ENCODE measurements at regions not wholly inside any gene's neighbourhood (a gene's known extent, or its start where the extent isn't known, plus 50 kb on each side); places are given as distances from the start of the nearest gene placed in this dataset.

DNA sequence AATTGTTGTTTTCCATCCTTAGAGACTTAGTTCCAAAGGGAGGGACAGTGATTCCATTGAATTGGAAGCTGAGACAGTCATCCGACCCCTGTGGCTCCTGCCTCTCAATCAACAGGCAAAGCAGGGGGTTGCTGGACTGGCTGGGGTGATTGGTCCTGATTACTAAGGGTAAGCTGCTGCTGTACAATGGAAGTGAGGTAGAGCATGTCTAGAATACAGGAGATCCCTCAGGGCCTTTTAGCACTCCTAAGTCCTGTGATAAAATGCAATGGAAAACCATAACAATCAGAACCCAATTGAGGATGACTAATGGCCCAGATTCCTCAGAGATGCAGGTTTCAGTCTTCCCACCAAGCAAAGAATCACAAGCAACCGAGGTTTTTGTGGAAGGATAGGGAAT, 127.6 kb downstream of the AASDH start:
- Histone ChIP-seq H3K9me3 (ENCODE audit: control insufficient read depth in 1 of 2, low read length in 2 of 2) (no peaks in the 10 kb centered on the region), H3K4me3 (ENCODE audit: low read depth in 1 of 2, low read length in 2 of 2) (no peak overlapping the region), H3K36me3 (ENCODE audit: control insufficient read depth in 1 of 2, insufficient read depth in 2 of 2, low read length in 2 of 2) (no peaks in the 10 kb centered on the region), H3K4me1 (ENCODE audit: control insufficient read depth in 1 of 2, insufficient read depth in 2 of 2, low read length in 2 of 2) (no peaks in the 10 kb centered on the region), H3K27me3 (ENCODE audit: low read depth, low read length) (no peaks in the 10 kb centered on the region), H3K27ac (ENCODE audit: low read length) (no peak overlapping the region)

DNA sequence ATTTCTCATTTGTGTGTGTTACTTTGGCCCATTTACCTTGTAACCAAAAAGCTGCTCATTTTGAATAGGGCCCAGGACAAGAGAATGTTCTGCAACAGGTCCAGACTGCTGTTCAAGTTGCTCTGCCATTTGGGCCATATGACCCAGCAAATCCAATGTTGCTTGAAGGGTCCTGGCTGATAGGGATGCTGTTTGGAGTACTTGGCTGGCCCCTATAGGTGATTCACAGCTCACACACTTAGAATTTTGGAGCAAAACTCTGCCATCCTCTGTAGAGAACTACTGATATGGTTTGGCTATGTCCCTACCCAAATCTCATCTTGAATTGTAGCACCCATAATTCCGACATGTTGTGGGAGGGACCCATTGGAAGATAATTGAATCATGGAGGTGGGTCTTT, 131.5 kb downstream of the AASDH start:
- Histone ChIP-seq H3K9me3 (ENCODE audit: control insufficient read depth in 1 of 2, low read length in 2 of 2) (no peaks in the 10 kb centered on the region), H3K4me3 (ENCODE audit: low read depth in 1 of 2, low read length in 2 of 2) (no peak overlapping the region), H3K27me3 (ENCODE audit: low read depth, low read length) (no peaks in the 10 kb centered on the region), H3K4me1 (ENCODE audit: control insufficient read depth in 1 of 2, insufficient read depth in 2 of 2, low read length in 2 of 2) (no peaks in the 10 kb centered on the region), H3K27ac (ENCODE audit: low read length) (no peak overlapping the region), H3K36me3 (ENCODE audit: control insufficient read depth in 1 of 2, insufficient read depth in 2 of 2, low read length in 2 of 2) (no peaks in the 10 kb centered on the region)

DNA sequence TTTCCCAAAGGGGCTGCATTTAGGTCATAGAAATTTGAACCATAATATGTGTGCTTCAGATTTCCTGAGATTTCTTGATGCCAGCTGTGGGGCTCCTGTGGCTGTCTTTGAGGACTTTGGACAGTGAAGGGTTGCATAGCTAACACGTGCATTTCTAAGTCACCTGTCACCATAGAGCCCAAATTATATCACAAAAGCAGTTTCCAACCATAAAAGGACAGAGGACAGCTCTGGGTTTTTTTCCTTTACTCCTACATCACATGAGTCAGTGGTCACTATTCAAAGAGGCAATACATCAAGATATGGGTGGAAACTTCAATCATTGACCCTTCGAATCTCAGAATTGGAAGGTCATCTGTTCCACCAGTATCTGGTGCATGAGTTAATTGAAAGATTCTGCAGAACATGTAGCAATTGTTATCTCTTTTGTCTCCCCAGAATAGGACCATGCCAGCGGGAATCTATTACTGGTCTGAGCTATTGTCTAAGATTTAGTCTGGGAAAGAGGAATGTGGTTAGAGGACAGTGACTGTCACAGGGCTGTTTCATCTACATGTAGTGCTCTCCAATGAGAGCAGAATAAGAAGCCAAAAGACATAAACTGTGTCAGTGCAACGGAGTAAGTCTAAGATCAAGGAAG, 133.5 kb downstream of the AASDH start:
- Histone ChIP-seq H3K9me3 (ENCODE audit: control insufficient read depth in 1 of 2, low read length in 2 of 2) (no peaks in the 10 kb centered on the region), H3K4me1 (ENCODE audit: control insufficient read depth in 1 of 2, insufficient read depth in 2 of 2, low read length in 2 of 2) (no peaks in the 10 kb centered on the region), H3K27ac (ENCODE audit: low read length) (no peak overlapping the region), H3K4me3 (ENCODE audit: low read depth in 1 of 2, low read length in 2 of 2) (no peak overlapping the region), H3K27me3 (ENCODE audit: low read depth, low read length) (no peaks in the 10 kb centered on the region), H3K36me3 (ENCODE audit: control insufficient read depth in 1 of 2, insufficient read depth in 2 of 2, low read length in 2 of 2) (no peaks in the 10 kb centered on the region)

DNA sequence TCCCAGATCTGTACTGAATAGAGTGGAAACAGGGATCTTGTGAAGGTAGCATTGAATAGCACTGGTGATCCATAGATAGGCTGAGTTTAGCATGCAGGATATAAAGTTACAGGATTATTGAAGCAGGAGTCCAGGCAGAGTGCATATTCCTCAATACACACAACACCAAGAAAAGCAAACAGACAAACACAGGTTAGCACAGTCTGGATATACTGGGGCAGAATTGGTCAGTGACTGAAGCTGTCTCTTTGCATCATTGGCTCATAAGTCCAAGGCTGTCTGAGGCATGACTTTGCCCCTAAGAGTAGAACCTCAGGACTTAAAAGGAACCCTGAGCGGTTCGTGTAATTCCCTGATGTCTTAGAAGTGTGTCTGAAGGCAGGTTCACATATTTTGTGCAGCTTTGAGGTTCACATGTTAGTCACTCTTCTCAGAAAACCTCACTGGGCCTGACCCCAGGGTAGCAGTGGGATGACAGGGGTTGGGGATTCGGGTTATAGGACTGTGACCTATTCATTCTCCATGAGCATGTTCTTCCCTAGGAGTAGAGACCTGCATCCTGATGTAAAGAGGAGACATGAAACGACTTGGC, 134.6 kb downstream of the AASDH start:
- H3K9me3 ChIP-seq (ENCODE audit: control insufficient read depth in 1 of 2, low read length in 2 of 2): no peaks in the 10 kb centered on the region
- H3K4me3 ChIP-seq (ENCODE audit: low read depth in 1 of 2, low read length in 2 of 2): no peak overlapping the region
- H3K27me3 ChIP-seq (ENCODE audit: low read depth, low read length): no peaks in the 10 kb centered on the region
- no peaks in the 10 kb centered on the region for H3K36me3 ChIP-seq (ENCODE audit: control insufficient read depth in 1 of 2, insufficient read depth in 2 of 2, low read length in 2 of 2)
- H3K4me1 ChIP-seq (ENCODE audit: control insufficient read depth in 1 of 2, insufficient read depth in 2 of 2, low read length in 2 of 2): no peaks in the 10 kb centered on the region
- no peak overlapping the region for H3K27ac ChIP-seq (ENCODE audit: low read length)

DNA sequence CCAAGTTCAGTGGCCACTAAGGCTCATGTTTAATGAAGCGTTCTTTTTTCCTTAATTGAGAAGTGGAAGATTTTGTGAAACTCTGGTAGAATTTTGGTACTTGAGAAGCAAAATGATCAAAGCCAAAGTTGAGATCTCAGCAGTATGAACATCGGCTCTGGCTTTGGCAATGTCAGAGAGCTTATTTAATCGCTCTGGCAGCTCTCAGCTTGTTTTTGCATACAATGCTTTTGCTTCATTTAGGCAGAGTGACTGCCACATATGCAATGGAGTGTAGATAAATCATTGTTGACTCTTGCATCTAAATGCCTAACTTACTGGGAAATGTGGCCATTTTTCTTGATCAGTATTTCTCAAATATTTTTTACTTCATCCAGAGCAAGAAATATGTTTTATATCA, 135.7 kb downstream of the AASDH start:
- H3K4me3 ChIP-seq (ENCODE audit: low read depth in 1 of 2, low read length in 2 of 2): no peak overlapping the region
- no peaks in the 10 kb centered on the region for H3K9me3 ChIP-seq (ENCODE audit: control insufficient read depth in 1 of 2, low read length in 2 of 2)
- no peaks in the 10 kb centered on the region for H3K27me3 ChIP-seq (ENCODE audit: low read depth, low read length)
- no peaks in the 10 kb centered on the region for H3K36me3 ChIP-seq (ENCODE audit: control insufficient read depth in 1 of 2, insufficient read depth in 2 of 2, low read length in 2 of 2)
- H3K27ac ChIP-seq (ENCODE audit: low read length): no peak overlapping the region
- no peaks in the 10 kb centered on the region for H3K4me1 ChIP-seq (ENCODE audit: control insufficient read depth in 1 of 2, insufficient read depth in 2 of 2, low read length in 2 of 2)

DNA sequence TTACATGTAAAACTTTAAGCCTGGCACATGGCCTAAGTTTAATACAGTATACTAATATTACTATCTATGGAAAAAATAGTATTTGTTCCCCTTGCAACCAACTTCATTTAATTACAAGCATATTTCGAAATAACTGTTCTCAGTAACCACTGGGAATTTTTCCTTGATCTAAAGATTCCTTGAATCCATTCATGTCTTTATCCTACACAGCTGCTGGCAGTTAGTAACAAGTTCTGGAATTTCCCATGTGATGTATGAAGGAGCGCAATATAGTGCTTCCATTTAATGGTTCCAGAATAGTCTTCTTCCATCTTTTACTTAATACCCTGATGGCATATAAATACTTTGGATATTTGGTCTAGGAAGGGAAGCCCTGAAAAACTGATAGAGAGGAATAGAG, 136.5 kb downstream of the AASDH start:
- H3K36me3 ChIP-seq (ENCODE audit: control insufficient read depth in 1 of 2, insufficient read depth in 2 of 2, low read length in 2 of 2): no peaks in the 10 kb centered on the region
- no peaks in the 10 kb centered on the region for H3K9me3 ChIP-seq (ENCODE audit: control insufficient read depth in 1 of 2, low read length in 2 of 2)
- H3K27me3 ChIP-seq (ENCODE audit: low read depth, low read length): no peaks in the 10 kb centered on the region
- H3K4me1 ChIP-seq (ENCODE audit: control insufficient read depth in 1 of 2, insufficient read depth in 2 of 2, low read length in 2 of 2): no peaks in the 10 kb centered on the region
- H3K4me3 ChIP-seq (ENCODE audit: low read depth in 1 of 2, low read length in 2 of 2): no peak overlapping the region
- H3K27ac ChIP-seq (ENCODE audit: low read length): no peak overlapping the region

DNA sequence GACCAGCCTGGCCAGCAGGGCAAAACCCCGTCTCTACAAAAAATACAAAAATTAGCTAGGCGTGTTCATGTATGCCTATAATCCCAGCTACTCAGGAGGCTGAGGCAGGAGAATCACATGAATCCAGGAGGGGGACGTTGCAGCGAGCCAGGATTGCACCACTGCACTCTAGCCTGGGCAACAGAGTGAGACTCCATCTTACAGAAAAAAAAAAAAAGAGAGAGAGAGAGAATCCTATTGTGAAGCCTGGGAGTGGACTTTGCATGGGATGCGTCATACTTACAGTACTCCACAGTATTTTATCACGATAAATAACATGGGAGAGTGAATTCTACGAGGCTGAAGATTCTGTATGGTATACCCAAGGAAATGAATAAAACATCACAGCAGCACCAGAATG, 139.6 kb downstream of the AASDH start:
- H3K27ac ChIP-seq (ENCODE audit: low read length): no peak overlapping the region
- H3K36me3 ChIP-seq (ENCODE audit: control insufficient read depth in 1 of 2, insufficient read depth in 2 of 2, low read length in 2 of 2): no peaks in the 10 kb centered on the region

DNA sequence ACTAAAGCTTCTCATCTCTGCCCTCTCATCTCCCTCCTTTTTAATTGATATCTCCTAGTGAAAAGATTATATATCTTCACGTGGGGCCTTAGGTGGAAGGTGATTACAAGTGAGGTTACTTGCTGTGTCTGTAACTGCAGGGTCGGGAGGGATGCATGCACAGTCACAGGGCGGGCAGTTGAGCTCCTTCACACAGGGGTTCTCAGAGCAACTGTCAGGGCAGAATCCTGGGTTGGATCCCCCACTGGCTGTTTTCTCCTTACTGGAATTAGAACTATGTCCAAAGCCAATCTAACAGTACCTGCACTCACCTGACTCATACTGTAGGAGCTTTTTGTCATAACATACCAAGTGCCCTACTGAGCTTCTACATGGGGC, 141.1 kb downstream of the AASDH start:
- H3K4me3 ChIP-seq (ENCODE audit: low read depth in 1 of 2, low read length in 2 of 2): no peak overlapping the region
- no peak overlapping the region for H3K27ac ChIP-seq (ENCODE audit: low read length)
- no peaks in the 10 kb centered on the region for H3K4me1 ChIP-seq (ENCODE audit: control insufficient read depth in 1 of 2, insufficient read depth in 2 of 2, low read length in 2 of 2)
- H3K27me3 ChIP-seq (ENCODE audit: low read depth, low read length): no peaks in the 10 kb centered on the region
- no peaks in the 10 kb centered on the region for H3K36me3 ChIP-seq (ENCODE audit: control insufficient read depth in 1 of 2, insufficient read depth in 2 of 2, low read length in 2 of 2)
- H3K9me3 ChIP-seq (ENCODE audit: control insufficient read depth in 1 of 2, low read length in 2 of 2): no peaks in the 10 kb centered on the region

More for the DNA sequence above, 139.6 kb downstream of the AASDH start:
- Histone ChIP-seq H3K9me3 (ENCODE audit: control insufficient read depth in 1 of 2, low read length in 2 of 2) (no peaks in the 10 kb centered on the region), H3K27me3 (ENCODE audit: low read depth, low read length) (no peaks in the 10 kb centered on the region), H3K4me3 (ENCODE audit: low read depth in 1 of 2, low read length in 2 of 2) (no peak overlapping the region), H3K4me1 (ENCODE audit: control insufficient read depth in 1 of 2, insufficient read depth in 2 of 2, low read length in 2 of 2) (no peaks in the 10 kb centered on the region)

DNA sequence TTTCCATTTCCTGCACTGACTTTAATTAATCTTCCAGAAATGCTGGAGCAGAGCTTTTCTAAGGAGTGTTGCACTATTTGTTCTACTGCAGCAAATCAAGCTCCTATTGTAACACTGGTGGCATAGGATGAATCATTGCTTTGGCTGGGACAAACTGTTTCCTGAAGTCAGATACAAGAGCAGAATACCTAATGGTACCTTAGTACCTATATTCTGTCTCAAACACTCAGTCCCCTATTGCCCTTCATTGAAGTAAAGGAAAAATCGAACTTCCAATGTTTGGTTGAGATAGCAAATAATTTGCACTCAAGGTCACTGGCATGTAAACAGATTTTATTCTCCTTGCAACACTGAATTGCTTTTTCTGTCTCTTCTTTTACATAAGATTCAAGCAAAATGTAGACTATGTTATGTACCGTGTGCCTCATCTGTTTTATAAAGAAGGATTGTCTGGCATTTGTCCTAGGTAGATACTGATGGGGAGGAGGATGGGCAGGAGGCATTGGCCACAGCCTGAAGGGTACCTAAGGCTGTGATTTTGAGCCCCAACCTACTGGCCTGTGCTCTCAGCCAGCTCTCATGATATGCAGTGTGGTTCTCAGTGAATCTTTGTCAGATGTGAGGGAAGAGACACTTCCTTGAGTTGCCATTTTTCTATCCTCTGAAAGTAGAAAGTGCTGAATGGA, 141.6 kb downstream of the AASDH start:
- no peaks in the 10 kb centered on the region for H3K4me1 ChIP-seq (ENCODE audit: control insufficient read depth in 1 of 2, insufficient read depth in 2 of 2, low read length in 2 of 2)
- H3K9me3 ChIP-seq (ENCODE audit: control insufficient read depth in 1 of 2, low read length in 2 of 2): no peaks in the 10 kb centered on the region
- H3K36me3 ChIP-seq (ENCODE audit: control insufficient read depth in 1 of 2, insufficient read depth in 2 of 2, low read length in 2 of 2): no peaks in the 10 kb centered on the region
- no peak overlapping the region for H3K27ac ChIP-seq (ENCODE audit: low read length)
- no peaks in the 10 kb centered on the region for H3K27me3 ChIP-seq (ENCODE audit: low read depth, low read length)
- H3K4me3 ChIP-seq (ENCODE audit: low read depth in 1 of 2, low read length in 2 of 2): no peak overlapping the region

DNA sequence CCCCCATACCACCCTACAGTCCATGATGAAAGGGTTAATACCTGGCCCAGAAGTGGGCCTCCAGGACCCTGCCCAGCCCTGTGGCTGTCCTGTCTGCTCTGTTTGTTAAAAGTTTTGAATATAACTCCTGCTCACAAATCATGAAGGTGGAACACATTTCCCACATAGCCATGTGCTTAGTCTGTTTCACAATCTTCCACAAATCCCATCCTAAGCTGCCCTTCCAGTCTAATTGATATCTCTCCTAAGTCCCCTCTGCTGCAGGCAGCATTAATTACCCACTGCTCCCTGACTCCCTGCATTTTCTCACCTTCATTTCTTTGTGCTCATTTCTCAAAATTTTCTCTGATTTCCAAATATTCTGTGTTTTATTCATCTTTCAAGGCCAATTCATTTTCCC, 142.6 kb downstream of the AASDH start:
- Histone ChIP-seq H3K4me1 (ENCODE audit: control insufficient read depth in 1 of 2, insufficient read depth in 2 of 2, low read length in 2 of 2) (no peaks in the 10 kb centered on the region), H3K36me3 (ENCODE audit: control insufficient read depth in 1 of 2, insufficient read depth in 2 of 2, low read length in 2 of 2) (no peaks in the 10 kb centered on the region), H3K27ac (ENCODE audit: low read length) (no peak overlapping the region)

DNA sequence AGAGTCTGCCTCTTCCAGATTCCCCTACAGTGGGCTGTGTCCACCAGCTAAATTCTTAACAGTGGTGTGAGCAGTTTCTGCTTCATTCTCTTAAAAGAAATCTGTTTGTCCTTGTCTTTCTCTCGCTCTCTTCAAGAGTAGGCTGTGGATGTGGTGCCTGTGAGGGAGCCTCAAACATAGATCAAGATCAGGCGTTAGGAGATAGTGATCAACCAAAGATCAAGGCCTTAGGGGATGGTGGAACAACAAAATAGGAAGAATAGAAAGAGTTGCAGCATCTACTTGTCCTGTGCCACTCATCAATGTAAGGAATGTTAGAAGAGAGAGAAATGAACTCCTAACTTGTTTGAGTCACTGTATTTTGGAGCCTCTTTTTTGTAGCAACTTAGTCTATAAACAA, 144.2 kb downstream of the AASDH start:
- Histone ChIP-seq H3K4me1 (ENCODE audit: control insufficient read depth in 1 of 2, insufficient read depth in 2 of 2, low read length in 2 of 2) (no peaks in the 10 kb centered on the region), H3K9me3 (ENCODE audit: control insufficient read depth in 1 of 2, low read length in 2 of 2) (no peaks in the 10 kb centered on the region), H3K27ac (ENCODE audit: low read length) (no peak overlapping the region), H3K27me3 (ENCODE audit: low read depth, low read length) (no peaks in the 10 kb centered on the region), H3K36me3 (ENCODE audit: control insufficient read depth in 1 of 2, insufficient read depth in 2 of 2, low read length in 2 of 2) (no peaks in the 10 kb centered on the region), H3K4me3 (ENCODE audit: low read depth in 1 of 2, low read length in 2 of 2) (no peak overlapping the region)

More for the DNA sequence above, 142.6 kb downstream of the AASDH start:
- H3K27me3 ChIP-seq (ENCODE audit: low read depth, low read length): no peaks in the 10 kb centered on the region
- no peaks in the 10 kb centered on the region for H3K9me3 ChIP-seq (ENCODE audit: control insufficient read depth in 1 of 2, low read length in 2 of 2)
- H3K4me3 ChIP-seq (ENCODE audit: low read depth in 1 of 2, low read length in 2 of 2): no peak overlapping the region

Data from muscle layer of duodenum (tissue), 2 donors.